CD14-positive monocyte (primary cell): ENCODE measurements at regions not wholly inside any gene's neighbourhood (a gene's known extent, or its start where the extent isn't known, plus 50 kb on each side); places are given as distances from the start of the nearest gene placed in this dataset.

Source experiments
- DNase-seq, 3 donors: peaks; one replicate each; pipeline ENCODE4 v3.0.0-alpha.2; 2011 to 2022
- H2AFZ ChIP-seq: 2 replicates; pipeline ENCODE4 v1.6.0; 2012; ENCODE audit warnings: mild to moderate bottlenecking, low read depth, low read length, inconsistent platforms; ENCODE audit not compliant: insufficient read depth, poor library complexity, severe bottlenecking
- H3K27ac ChIP-seq, 2 donors: 1 replicate in 1 of 2; 2 replicates in 1 of 2; pipeline ENCODE4 v1.5.1; 2012 to 2013; ENCODE audit warnings: low read length in 2 of 2, control low read depth in 1 of 2, inconsistent platforms in 1 of 2, low read depth in 1 of 2, mild to moderate bottlenecking in 1 of 2
- H3K27me3 ChIP-seq, 2 donors: one replicate each; pipeline versions ENCODE4 v1.6.0 to v1.6.1; 2011 to 2013; ENCODE audit warnings: low read length in 2 of 2; ENCODE audit not compliant: control insufficient read depth in 2 of 2, insufficient read depth in 2 of 2
- H3K36me3 ChIP-seq, 2 donors: replicated peaks in 1 of 2; 1 replicate in 1 of 2; 2 replicates in 1 of 2; pipeline versions ENCODE4 v1.5.1 to v1.6.1; 2012 to 2013; ENCODE audit warnings: low read length in 2 of 2, control low read depth in 1 of 2, inconsistent platforms in 1 of 2, mild to moderate bottlenecking in 1 of 2; ENCODE audit not compliant: insufficient read depth in 2 of 2, control insufficient read depth in 1 of 2
- H3K4me1 ChIP-seq, 2 donors: 1 replicate in 1 of 2; 2 replicates in 1 of 2; pipeline versions ENCODE4 v1.5.1 to v1.6.1; 2012 to 2013; ENCODE audit warnings: low read length in 2 of 2, control low read depth in 1 of 2, inconsistent platforms in 1 of 2, mild to moderate bottlenecking in 1 of 2, moderate library complexity in 1 of 2; ENCODE audit not compliant: insufficient read depth in 2 of 2, control insufficient read depth in 1 of 2
- H3K4me2 ChIP-seq: replicated peaks from 2 replicates; pipeline ENCODE3; 2012; ENCODE audit warnings: low read length, moderate library complexity, mild to moderate bottlenecking; ENCODE audit not compliant: poor library complexity, severe bottlenecking; ENCODE audit errors: extremely low read depth
- H3K4me3 ChIP-seq, 3 experiments: fragments of 200-600 bp in 1 of 3; sonication (generic) in 1 of 3; replicated peaks in 1 of 3; 1 replicate in 2 of 3; 2 replicates in 1 of 3; pipeline ENCODE4 v1.5.1; 2011 to 2013; ENCODE audit warnings: low read length in 3 of 3, mild to moderate bottlenecking in 3 of 3, control low read depth in 2 of 3, low read depth in 2 of 3, inconsistent platforms in 1 of 3, moderate library complexity in 1 of 3
- H3K79me2 ChIP-seq: 2 replicates; pipeline ENCODE4 v1.6.0; 2012; ENCODE audit warnings: mild to moderate bottlenecking, control low read depth, inconsistent platforms, low read length, moderate library complexity; ENCODE audit not compliant: insufficient read depth
- H3K9ac ChIP-seq: 2 replicates; pipeline ENCODE4 v1.6.0; 2017; ENCODE audit warnings: low read length, mild to moderate bottlenecking; ENCODE audit not compliant: insufficient read depth, poor library complexity, severe bottlenecking
- H3K9me3 ChIP-seq, 2 donors: replicated peaks in 1 of 2; 1 replicate in 1 of 2; 2 replicates in 1 of 2; pipeline versions ENCODE4 v1.5.1 to v1.6.1; 2012 to 2013; ENCODE audit warnings: low read length in 2 of 2, control low read depth in 1 of 2; ENCODE audit not compliant: control insufficient read depth in 1 of 2, insufficient read depth in 1 of 2
- H4K20me1 ChIP-seq: 2 replicates; pipeline ENCODE4 v1.6.0; 2012; ENCODE audit warnings: mild to moderate bottlenecking, low read length, control low read depth, moderate library complexity; ENCODE audit not compliant: insufficient read depth
- H3K27ac Mint-ChIP-seq, 7 donors: one replicate each; pipeline ENCODE4 v1.8.0; 2020; ENCODE audit warnings: mild to moderate bottlenecking in 7 of 7, mixed read lengths in 7 of 7, moderate library complexity in 6 of 7, inconsistent platforms in 2 of 7
- H3K27me3 Mint-ChIP-seq, 3 donors: one replicate each; pipeline ENCODE4 v1.8.0; 2021 to 2022; ENCODE audit warnings: low read depth in 3 of 3, mild to moderate bottlenecking in 3 of 3, mixed read lengths in 3 of 3, moderate library complexity in 3 of 3, inconsistent platforms in 1 of 3
- H3K36me3 Mint-ChIP-seq, 2 donors: one replicate each; pipeline ENCODE4 v1.8.0; 2020; ENCODE audit warnings: mixed read lengths in 2 of 2, inconsistent platforms in 1 of 2, mild to moderate bottlenecking in 1 of 2
- H3K4me1 Mint-ChIP-seq: one replicate; pipeline ENCODE4 v1.8.0; 2020; ENCODE audit warnings: mild to moderate bottlenecking, mixed read lengths
- H3K4me3 Mint-ChIP-seq, 2 donors: one replicate each; pipeline ENCODE4 v1.8.0; 2020; ENCODE audit warnings: mild to moderate bottlenecking in 2 of 2, mixed read lengths in 2 of 2, moderate library complexity in 1 of 2
- H3K9me3 Mint-ChIP-seq, 7 donors: one replicate each; pipeline ENCODE4 v1.8.0; 2020 to 2022; ENCODE audit warnings: mixed read lengths in 7 of 7, mild to moderate bottlenecking in 6 of 7, moderate library complexity in 6 of 7, inconsistent platforms in 2 of 7
- CTCF ChIP-seq: fragments of 200-600 bp; IDR thresholded peaks from one replicate; pipeline ENCODE4 v1.8.0; 2022; ENCODE audit warnings: antibody characterized with exemption, mild to moderate bottlenecking
- WGBS: methylation state at CpG from one replicate; pipeline ENCODE4 v1.1.5; 2013; ENCODE audit warnings: missing lambda C conversion rate; ENCODE audit not compliant: insufficient coverage; 5-methylcytosine and 5-hydroxymethylcytosine counted together
- intact Hi-C, 2 donors: fragments of 100-400 bp; cut with micrococcal nuclease; formaldehyde crosslinking; loops; one replicate each; pipeline versions ENCODE4 v1.15.0 to v1.15.1; 2023

- H3K36me3 Mint-ChIP-seq: no peaks in the 10 kb centered on the region
- no peak for DNase-seq
- no CpG with 5 or more reads among the region's 1 CpG for WGBS
- Histone ChIP-seq H4K20me1 (no peaks in the 10 kb centered on the region), H2AFZ (no peak overlapping the region), H3K9me3 (peaks cover 0 to 14% of the 10 kb centered on the region in 2 donors), H3K9ac (no peak overlapping the region), H3K79me2 (no peaks in the 10 kb centered on the region), H3K4me1 (no peaks in the 10 kb centered on the region), H3K4me2 (no peak overlapping the region), H3K27me3 (no peaks in the 10 kb centered on the region), H3K36me3 (no peaks in the 10 kb centered on the region), H3K27ac (no peak overlapping the region), H3K4me3 (no peak overlapping the region)
- no peak for TF ChIP-seq CTCF
- H3K27me3 Mint-ChIP-seq: no peaks in the 10 kb centered on the region
- intact Hi-C loops: no loop called here
- H3K9me3 Mint-ChIP-seq: peaks cover 0 to 11% (median 3%) of the 10 kb centered on the region in 7 donors
- H3K4me3 Mint-ChIP-seq: no peak overlapping the region
- H3K27ac Mint-ChIP-seq: no peak overlapping the region
- no peaks in the 10 kb centered on the region for H3K4me1 Mint-ChIP-seq
Measured at GRCh38 chr6:86251106-86251505, 608.4 kb upstream of the SYNCRIP start.

- no peak for TF ChIP-seq CTCF
- Histone ChIP-seq H3K4me2 (no peak overlapping the region), H3K9ac (no peak overlapping the region), H3K4me3 (no peak overlapping the region), H3K4me1 (no peaks in the 10 kb centered on the region), H2AFZ (no peak overlapping the region), H4K20me1 (no peaks in the 10 kb centered on the region), H3K9me3 (no peaks in the 10 kb centered on the region), H3K36me3 (no peaks in the 10 kb centered on the region), H3K27me3 (no peaks in the 10 kb centered on the region), H3K27ac (no peak overlapping the region), H3K79me2 (no peaks in the 10 kb centered on the region)
- Mint-ChIP-seq H3K36me3 (no peaks in the 10 kb centered on the region), H3K4me3 (no peak overlapping the region), H3K27me3 (no peaks in the 10 kb centered on the region), H3K27ac (no peak overlapping the region), H3K4me1 (no peaks in the 10 kb centered on the region), H3K9me3 (peaks cover 0 to 2% (median 0%) of the 10 kb centered on the region in 7 donors)
- intact Hi-C loops: no loop called here
- no peak for DNase-seq
- WGBS: 57% methylated on average over 1 of the region's 2 CpGs
Measured at GRCh38 chr6:86217906-86218305, 575.2 kb upstream of the SYNCRIP start.
